Psoas muscle (tissue), 7 donors: ENCODE measurements at regions not wholly inside any gene's neighbourhood (a gene's known extent, or its start where the extent isn't known, plus 50 kb on each side); places are given as distances from the start of the nearest gene placed in this dataset.

ENCODE experiments used
- ATAC-seq, 4 donors: fragments of 200-7000 bp; cut with Tn5 transposase; one replicate each; pipeline ENCODE4 v1.9.1; 2020; ENCODE audit warnings: moderate library complexity in 3 of 4, mild to moderate bottlenecking in 2 of 4
- DNase-seq, 2 donors: peaks; one replicate each; pipeline ENCODE4 v3.0.0-alpha.2; 2020
- H3K27ac ChIP-seq: fragments of 200-600 bp; one replicate; pipeline ENCODE4 v1.8.0; 2022
- H3K27me3 ChIP-seq, 3 donors: fragments of 200-600 bp in 1 of 3; one replicate each; pipeline versions ENCODE4 v1.6.1 to v1.8.0; 2013 to 2022; ENCODE audit warnings: low read length in 2 of 3, mild to moderate bottlenecking in 2 of 3, moderate library complexity in 1 of 3; ENCODE audit not compliant: insufficient read depth in 3 of 3
- H3K36me3 ChIP-seq, 2 donors: fragments of 200-600 bp in 1 of 2; one replicate each; pipeline versions ENCODE4 v1.6.1 to v1.8.0; 2013 to 2022; ENCODE audit warnings: low read depth in 1 of 2, mild to moderate bottlenecking in 1 of 2, moderate library complexity in 1 of 2; ENCODE audit not compliant: insufficient read depth in 1 of 2
- H3K4me1 ChIP-seq: fragments of 200-600 bp; one replicate; pipeline ENCODE4 v1.8.0; 2022
- H3K4me3 ChIP-seq: fragments of 200-600 bp; one replicate; pipeline ENCODE4 v1.8.0; 2022; ENCODE audit warnings: mild to moderate bottlenecking
- H3K9me3 ChIP-seq: fragments of 200-600 bp; one replicate; pipeline ENCODE4 v1.8.0; 2022
- CTCF ChIP-seq: fragments of 200-600 bp; IDR thresholded peaks from one replicate; pipeline ENCODE4 v1.8.0; 2022; ENCODE audit warnings: antibody characterized with exemption
- WGBS, 3 donors: extraction: QIAGEN DNeasy Blood & Tissue Kit; methylation state at CpG; one replicate each; pipeline versions ENCODE4 v1.1.6 to v1.1.7; 2013; 5-methylcytosine and 5-hydroxymethylcytosine counted together
- intact Hi-C, 2 donors: fragments of 100-400 bp; cut with DNase I; formaldehyde crosslinking; loops; one replicate each; pipeline versions ENCODE4 v1.11.0 to v1.14.2; 2022
- donor health status: healthy with polysubstance abuse.
- donor health status: DM: no; HTN: no; CAD: no; lungs with moderate emphysema.
- donor health status: Bipolar disorder and iron deficiency.
- donor health status: healthy.
- donor health status: DM: yes; HTN: yes; CAD: no.
- donor health status: DM: no; HTN: no; CAD: no.
- donor health status: DM: yes; HTN: yes; CAD: no.

DNA sequence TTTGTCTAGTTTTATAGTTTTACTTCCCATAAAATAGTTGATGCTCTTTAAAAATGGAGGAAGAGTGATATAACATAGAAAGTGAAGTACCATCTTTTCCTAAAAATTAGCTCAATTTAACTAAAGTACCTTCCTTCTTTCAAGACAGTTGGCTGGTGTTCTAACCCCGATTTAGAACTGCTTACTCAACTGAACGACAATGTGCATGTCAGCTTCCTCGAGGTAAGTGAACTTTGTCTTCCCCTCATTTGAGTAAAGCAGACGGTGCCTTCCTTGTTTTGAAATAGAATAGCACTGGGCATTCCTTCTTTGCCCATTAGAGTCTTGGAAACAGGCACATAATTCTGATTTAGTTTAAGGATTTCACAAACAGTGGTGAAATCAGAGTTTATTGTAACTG lies 1519.2 kb downstream of the EFNB2 start:
- Histone ChIP-seq H3K4me1 (no peaks in the 10 kb centered on the region), H3K36me3 (no peaks in the 10 kb centered on the region), H3K27ac (no peak overlapping the region), H3K27me3 (no peaks in the 10 kb centered on the region), H3K4me3 (no peak overlapping the region), H3K9me3 (no peaks in the 10 kb centered on the region)
- 25 to 33% (median 25%) methylated on average over 4 of the region's 4 CpGs for WGBS, 3 donors
- no peak for ATAC-seq
- DNase-seq = no peak
- no peak for TF ChIP-seq CTCF
- intact Hi-C loops = no loop called here

DNA sequence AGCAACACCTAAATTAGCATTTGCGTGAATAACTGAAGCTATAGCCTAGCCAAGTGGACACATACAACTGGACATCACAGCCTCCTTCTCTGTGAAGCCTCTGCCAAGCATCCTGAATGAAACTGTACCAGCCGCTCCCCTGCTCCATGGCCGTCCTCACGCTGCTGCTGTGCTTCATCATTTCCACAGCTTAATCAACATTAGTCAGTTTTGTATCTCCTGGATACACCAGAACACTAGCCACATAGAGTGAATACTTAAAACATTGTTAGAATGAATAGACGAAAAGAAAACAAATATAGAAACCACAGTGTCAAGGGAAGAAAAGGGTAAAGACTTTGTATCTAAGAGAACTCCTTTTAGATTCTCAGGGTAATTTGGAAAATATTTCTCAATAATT lies 1526.9 kb downstream of the EFNB2 start:
- Histone ChIP-seq H3K9me3 (no peaks in the 10 kb centered on the region), H3K27me3 (no peaks in the 10 kb centered on the region), H3K4me1 (no peaks in the 10 kb centered on the region), H3K36me3 (no peaks in the 10 kb centered on the region), H3K4me3 (no peak overlapping the region), H3K27ac (no peak overlapping the region)
- no peak for DNase-seq
- intact Hi-C loops = no loop called here
- no peak for TF ChIP-seq CTCF
- ATAC-seq = no peak
- WGBS, 3 donors = 89 to 95% (median 90%) methylated on average over 5 of the region's 5 CpGs

GRCh38 chr13:105007166-105007808 lies 1528.2 kb downstream of the EFNB2 start:
- no peak for ATAC-seq
- intact Hi-C loops = no loop called here
- WGBS, 3 donors = 79 to 83% (median 80%) methylated on average over 6 of the region's 6 CpGs

GRCh38 chr13:104996022-104996421 lies 1539.4 kb downstream of the EFNB2 start:
- Histone ChIP-seq H3K36me3 (no peaks in the 10 kb centered on the region), H3K27me3 (no peaks in the 10 kb centered on the region), H3K9me3 (no peaks in the 10 kb centered on the region), H3K4me3 (no peak overlapping the region), H3K27ac (no peak overlapping the region), H3K4me1 (no peaks in the 10 kb centered on the region)
- 74 to 82% (median 82%) methylated on average over 3 of the region's 3 CpGs for WGBS, 3 donors
- ATAC-seq = no peak
- TF ChIP-seq CTCF = no peak
- intact Hi-C loops = no loop called here
- DNase-seq = no peak

More at GRCh38 chr13:105007166-105007808, 1528.2 kb downstream of the EFNB2 start:
- DNase-seq = no peak
- Histone ChIP-seq H3K9me3 (no peaks in the 10 kb centered on the region), H3K27ac (no peak overlapping the region), H3K36me3 (no peaks in the 10 kb centered on the region), H3K27me3 (no peaks in the 10 kb centered on the region), H3K4me3 (no peak overlapping the region), H3K4me1 (no peaks in the 10 kb centered on the region)
- TF ChIP-seq CTCF = no peak

GRCh38 chr13:104993708-104994107 lies 1541.8 kb downstream of the EFNB2 start:
- Histone ChIP-seq H3K36me3 (no peaks in the 10 kb centered on the region), H3K27ac (no peak overlapping the region), H3K27me3 (peaks cover 0 to 1% (median 0%) of the 10 kb centered on the region in 3 donors), H3K4me3 (no peak overlapping the region), H3K4me1 (no peaks in the 10 kb centered on the region), H3K9me3 (no peaks in the 10 kb centered on the region)
- 81 to 93% (median 85%) methylated on average over 3 of the region's 3 CpGs for WGBS, 3 donors
- intact Hi-C loops = no loop called here
- no peak for ATAC-seq
- no peak for DNase-seq
- TF ChIP-seq CTCF = no peak
